Fibroblast of skin of back (primary cell): ENCODE measurements at regions not wholly inside any gene's neighbourhood (a gene's known extent, or its start where the extent isn't known, plus 50 kb on each side); places are given as distances from the start of the nearest gene placed in this dataset.
"Not testable (repeated sequence)": the region's sequence is repeated elsewhere in the genome, so short reads cannot be mapped to it uniquely, and the experiment has no call there.

ENCODE experiments used
- DNase-seq: peaks from one replicate; pipeline ENCODE4 v3.0.0-alpha.2; 2013

GRCh38 chr12:75754698-75755097, 243.3 kb upstream of the KRR1 start:
- no peak for DNase-seq

GRCh38 chr12:75754141-75754540, 242.7 kb upstream of the KRR1 start:
- DNase-seq = no peak

- peak; percentile 58 for DNase-seq
These were observed 240.5 kb upstream of the KRR1 start for GRCh38 chr12:75751769-75752471.

GRCh38 chr12:75750716-75751306, 239.4 kb upstream of the KRR1 start:
- DNase-seq = peak; percentile 82

GRCh38 chr12:75748990-75749389, 237.6 kb upstream of the KRR1 start:
- DNase-seq = not testable (repeated sequence)

GRCh38 chr12:75748136-75748535, 236.7 kb upstream of the KRR1 start:
- no peak for DNase-seq

- DNase-seq = peak; percentile 79
These were observed 236.2 kb upstream of the KRR1 start for GRCh38 chr12:75747572-75748021.

GRCh38 chr12:75746621-75747020, 235.2 kb upstream of the KRR1 start:
- DNase-seq = no peak

GRCh38 chr12:75744607-75745256, 233.3 kb upstream of the KRR1 start:
- no peak for DNase-seq

- DNase-seq = no peak
These were observed 231.6 kb upstream of the KRR1 start for GRCh38 chr12:75742961-75743360.

GRCh38 chr12:75742048-75742447, 230.6 kb upstream of the KRR1 start:
- no peak for DNase-seq

GRCh38 chr12:75739912-75740311, 228.5 kb upstream of the KRR1 start:
- DNase-seq = no peak

- not testable (repeated sequence) for DNase-seq
These were observed 227.7 kb upstream of the KRR1 start for GRCh38 chr12:75739098-75739497.

- no peak for DNase-seq
These were observed 227.1 kb upstream of the KRR1 start for GRCh38 chr12:75738486-75738885.

GRCh38 chr12:75735853-75736252, 224.4 kb upstream of the KRR1 start:
- DNase-seq = no peak

- no peak for DNase-seq
These were observed 217.4 kb upstream of the KRR1 start for GRCh38 chr12:75728826-75729225.

- DNase-seq = no peak
These were observed 216.2 kb upstream of the KRR1 start for GRCh38 chr12:75727577-75727976.

GRCh38 chr12:75725521-75726111, 214.2 kb upstream of the KRR1 start:
- DNase-seq = peak; percentile 70

GRCh38 chr12:75724928-75725312, 213.5 kb upstream of the KRR1 start:
- peak; percentile 96 for DNase-seq

GRCh38 chr12:75724307-75724927, 213.0 kb upstream of the KRR1 start:
- DNase-seq = no peak

GRCh38 chr12:75722714-75723200, 211.3 kb upstream of the KRR1 start:
- DNase-seq = peak; percentile 93

- no peak for DNase-seq
These were observed 210.4 kb upstream of the KRR1 start for GRCh38 chr12:75721796-75722195.
